ENCODE measurements at regions not wholly inside any gene's neighbourhood (a gene's known extent, or its start where the extent isn't known, plus 50 kb on each side); places are given as distances from the start of the nearest gene placed in this dataset.

- Histone ChIP-seq H3K9me2 (replicated peaks; ENCODE audit: low read length) (no peaks in the 10 kb centered on the region), H4K20me1 (ENCODE audit: low read length) (no peaks in the 10 kb centered on the region), H3K9ac (ENCODE audit: low read length) (no peak overlapping the region), H3K27ac (ENCODE audit: low read length) (no peak overlapping the region), H3K4me3 (ENCODE audit: low read length) (no peak overlapping the region), H3K4me1 (ENCODE audit: insufficient read depth, low read length) (no peaks in the 10 kb centered on the region), H3K79me2 (ENCODE audit: low read length) (no peaks in the 10 kb centered on the region), H2AFZ (ENCODE audit: low read length) (no peak overlapping the region), H3K4me2 (ENCODE audit: low read length) (no peak overlapping the region), H3K9me3 (ENCODE audit: low read length) (no peaks in the 10 kb centered on the region), H3K27me3 (ENCODE audit: low read length) (no peaks in the 10 kb centered on the region), H3K36me3 (ENCODE audit: low read depth, low read length) (no peaks in the 10 kb centered on the region), H3F3A (ENCODE audit: low read length, unreplicated experiment) (no peaks in the 10 kb centered on the region)
- BruUV-seq (replicated peaks): no TSS peak
- POLR2A ChIA-PET (ENCODE audit: unreplicated experiment): no interaction called here
- intact Hi-C loops (cut with micrococcal nuclease): no loop called here
- CTCF ChIA-PET: no interaction called here
- TF ChIP-seq EZH2 (IDR thresholded peaks at IDR 0.05; ENCODE audit: low read length, unreplicated experiment) (no peak), EZH2phosphoT487 (IDR thresholded peaks at IDR 0.05; ENCODE audit: borderline replicate concordance, low read length) (no peak), CTCF (conservative IDR thresholded peaks at IDR 0.05; ENCODE audit: low read depth, low read length) (no peak)
- DNase-seq: no peak
- no peak for ATAC-seq
Measured at GRCh38 chr1:116299248-116299647, 73.8 kb upstream of the ATP1A1 start.

GRCh38 chr1:116302281-116302680 is 70.8 kb upstream of the ATP1A1 start:
- H4K20me1 ChIP-seq (ENCODE audit: low read length): no peaks in the 10 kb centered on the region
- no peak overlapping the region for H3K27ac ChIP-seq (ENCODE audit: low read length)
- H3F3A ChIP-seq (ENCODE audit: low read length, unreplicated experiment): no peaks in the 10 kb centered on the region
- no peak overlapping the region for H3K9ac ChIP-seq (ENCODE audit: low read length)
- H3K9me2 ChIP-seq (replicated peaks; ENCODE audit: low read length): no peaks in the 10 kb centered on the region
- H3K79me2 ChIP-seq (ENCODE audit: low read length): no peaks in the 10 kb centered on the region
- no peak overlapping the region for H2AFZ ChIP-seq (ENCODE audit: low read length)
- ChIA-PET POLR2A (ENCODE audit: unreplicated experiment) (no interaction called here), CTCF (no interaction called here)
- H3K4me1 ChIP-seq (ENCODE audit: insufficient read depth, low read length): no peaks in the 10 kb centered on the region
- no peaks in the 10 kb centered on the region for H3K36me3 ChIP-seq (ENCODE audit: low read depth, low read length)
- no peak overlapping the region for H3K4me3 ChIP-seq (ENCODE audit: low read length)
- intact Hi-C loops (cut with micrococcal nuclease): no loop called here
- H3K27me3 ChIP-seq (ENCODE audit: low read length): no peaks in the 10 kb centered on the region
- ATAC-seq (no peak), DNase-seq (no peak)
- no peak for TF ChIP-seq CTCF (conservative IDR thresholded peaks at IDR 0.05; ENCODE audit: low read depth, low read length)
- TF ChIP-seq EZH2phosphoT487 (IDR thresholded peaks at IDR 0.05; ENCODE audit: borderline replicate concordance, low read length): no peak
- TF ChIP-seq EZH2 (IDR thresholded peaks at IDR 0.05; ENCODE audit: low read length, unreplicated experiment): no peak
- H3K4me2 ChIP-seq (ENCODE audit: low read length): no peak overlapping the region
- no TSS peak for BruUV-seq (replicated peaks)
- H3K9me3 ChIP-seq (ENCODE audit: low read length): no peaks in the 10 kb centered on the region

GRCh38 chr1:116306102-116306501 is 66.9 kb upstream of the ATP1A1 start:
- intact Hi-C loops (cut with micrococcal nuclease): no loop called here
- H2AFZ ChIP-seq (ENCODE audit: low read length): no peak overlapping the region
- DNase-seq (no peak), ATAC-seq (no peak)
- CTCF ChIA-PET: no interaction called here
- no peaks in the 10 kb centered on the region for H3F3A ChIP-seq (ENCODE audit: low read length, unreplicated experiment)
- H3K27me3 ChIP-seq (ENCODE audit: low read length): no peaks in the 10 kb centered on the region
- H3K36me3 ChIP-seq (ENCODE audit: low read depth, low read length): no peaks in the 10 kb centered on the region
- H3K4me1 ChIP-seq (ENCODE audit: insufficient read depth, low read length): peaks cover 11% of the 10 kb centered on the region
- no peaks in the 10 kb centered on the region for H3K9me3 ChIP-seq (ENCODE audit: low read length)
- H4K20me1 ChIP-seq (ENCODE audit: low read length): no peaks in the 10 kb centered on the region
- no TSS peak for BruUV-seq (replicated peaks)
- H3K27ac ChIP-seq (ENCODE audit: low read length): no peak overlapping the region
- no peaks in the 10 kb centered on the region for H3K79me2 ChIP-seq (ENCODE audit: low read length)
- H3K4me3 ChIP-seq (ENCODE audit: low read length): no peak overlapping the region
- H3K9ac ChIP-seq (ENCODE audit: low read length): no peak overlapping the region
- no peak for TF ChIP-seq EZH2 (IDR thresholded peaks at IDR 0.05; ENCODE audit: low read length, unreplicated experiment)
- TF ChIP-seq EZH2phosphoT487 (IDR thresholded peaks at IDR 0.05; ENCODE audit: borderline replicate concordance, low read length): no peak
- POLR2A ChIA-PET (ENCODE audit: unreplicated experiment): no interaction called here
- no peaks in the 10 kb centered on the region for H3K9me2 ChIP-seq (replicated peaks; ENCODE audit: low read length)
- no peak overlapping the region for H3K4me2 ChIP-seq (ENCODE audit: low read length)

All from PC-3 (cell line).